NCI-H510A treated with DMSO at 0.1 percent for 48 hours (cell line): ENCODE measurements at regions not wholly inside any gene's neighbourhood (a gene's known extent, or its start where the extent isn't known, plus 50 kb on each side); places are given as distances from the start of the nearest gene placed in this dataset.

Experiments
- DNase-seq: peaks from one replicate; lab custom pipeline; 2025; lab: John Stamatoyannopoulos, UW

GRCh38 chr4:107247738-107248137 is 211.6 kb upstream of the DKK2 start:
- DNase-seq, result no peak

- no peak for DNase-seq
These were observed 210.6 kb upstream of the DKK2 start for GRCh38 chr4:107246761-107247160.

GRCh38 chr4:107243141-107243781 is 207.1 kb upstream of the DKK2 start:
- no peak for DNase-seq

- no peak for DNase-seq
These were observed 184.9 kb upstream of the DKK2 start for GRCh38 chr4:107220976-107221375.

- no peak for DNase-seq
These were observed 183.6 kb upstream of the DKK2 start for GRCh38 chr4:107219681-107220080.

GRCh38 chr4:107216379-107216778 is 180.3 kb upstream of the DKK2 start:
- DNase-seq, result no peak

- no peak for DNase-seq
These were observed 179.1 kb upstream of the DKK2 start for GRCh38 chr4:107215222-107215621.

- no peak for DNase-seq
These were observed 177.8 kb upstream of the DKK2 start for GRCh38 chr4:107213880-107214279.

- no peak for DNase-seq
These were observed 177.3 kb upstream of the DKK2 start for GRCh38 chr4:107213410-107213809.

- DNase-seq, result no peak
These were observed 176.5 kb upstream of the DKK2 start for GRCh38 chr4:107212565-107212964.

GRCh38 chr4:107210450-107211239 is 174.5 kb upstream of the DKK2 start:
- DNase-seq, result no peak

- DNase-seq, result no peak
These were observed 167.6 kb upstream of the DKK2 start for GRCh38 chr4:107203733-107204132.

- DNase-seq, result no peak
These were observed 166.6 kb upstream of the DKK2 start for GRCh38 chr4:107202744-107203143.

GRCh38 chr4:107197121-107197520 is 161.0 kb upstream of the DKK2 start:
- DNase-seq, result no peak

GRCh38 chr4:107196312-107196711 is 160.2 kb upstream of the DKK2 start:
- DNase-seq, result no peak

- DNase-seq, result no peak
These were observed 157.9 kb upstream of the DKK2 start for GRCh38 chr4:107194005-107194404.

- DNase-seq, result no peak
These were observed 156.5 kb upstream of the DKK2 start for GRCh38 chr4:107192601-107193000.

- no peak for DNase-seq
These were observed 151.0 kb upstream of the DKK2 start for GRCh38 chr4:107187091-107187490.

GRCh38 chr4:107183155-107183774 is 147.2 kb upstream of the DKK2 start:
- peak; percentile 40 for DNase-seq

- DNase-seq, result no peak
These were observed 146.2 kb upstream of the DKK2 start for GRCh38 chr4:107182347-107182746.

GRCh38 chr4:107166873-107167450 is 130.8 kb upstream of the DKK2 start:
- no peak for DNase-seq

- DNase-seq, result no peak
These were observed 130.1 kb upstream of the DKK2 start for GRCh38 chr4:107166181-107166580.

GRCh38 chr4:107164962-107165475 is 128.9 kb upstream of the DKK2 start:
- no peak for DNase-seq
